ENCODE measurements at regions not wholly inside any gene's neighbourhood (a gene's known extent, or its start where the extent isn't known, plus 50 kb on each side); places are given as distances from the start of the nearest gene placed in this dataset.

GRCh38 chr5:122581629-122582028 lies 193.3 kb upstream of the SNX2 start:
- intact Hi-C loops (cut with DNase I) = no loop called here
- no peaks in the 10 kb centered on the region for H3K36me3 ChIP-seq
- H3K4me3 ChIP-seq = no peak overlapping the region
- TF ChIP-seq CTCF (IDR thresholded peaks at IDR 0.05) = no peak
- H3K9ac ChIP-seq (ENCODE audit: low read depth in 2 of 2, low read length in 2 of 2) = no peak overlapping the region
- no peak for DNase-seq
- H3K27ac ChIP-seq = no peak overlapping the region
- H3K9me3 ChIP-seq = no peaks in the 10 kb centered on the region
- no peaks in the 10 kb centered on the region for H3K27me3 ChIP-seq
- no peaks in the 10 kb centered on the region for H3K4me1 ChIP-seq

DNA sequence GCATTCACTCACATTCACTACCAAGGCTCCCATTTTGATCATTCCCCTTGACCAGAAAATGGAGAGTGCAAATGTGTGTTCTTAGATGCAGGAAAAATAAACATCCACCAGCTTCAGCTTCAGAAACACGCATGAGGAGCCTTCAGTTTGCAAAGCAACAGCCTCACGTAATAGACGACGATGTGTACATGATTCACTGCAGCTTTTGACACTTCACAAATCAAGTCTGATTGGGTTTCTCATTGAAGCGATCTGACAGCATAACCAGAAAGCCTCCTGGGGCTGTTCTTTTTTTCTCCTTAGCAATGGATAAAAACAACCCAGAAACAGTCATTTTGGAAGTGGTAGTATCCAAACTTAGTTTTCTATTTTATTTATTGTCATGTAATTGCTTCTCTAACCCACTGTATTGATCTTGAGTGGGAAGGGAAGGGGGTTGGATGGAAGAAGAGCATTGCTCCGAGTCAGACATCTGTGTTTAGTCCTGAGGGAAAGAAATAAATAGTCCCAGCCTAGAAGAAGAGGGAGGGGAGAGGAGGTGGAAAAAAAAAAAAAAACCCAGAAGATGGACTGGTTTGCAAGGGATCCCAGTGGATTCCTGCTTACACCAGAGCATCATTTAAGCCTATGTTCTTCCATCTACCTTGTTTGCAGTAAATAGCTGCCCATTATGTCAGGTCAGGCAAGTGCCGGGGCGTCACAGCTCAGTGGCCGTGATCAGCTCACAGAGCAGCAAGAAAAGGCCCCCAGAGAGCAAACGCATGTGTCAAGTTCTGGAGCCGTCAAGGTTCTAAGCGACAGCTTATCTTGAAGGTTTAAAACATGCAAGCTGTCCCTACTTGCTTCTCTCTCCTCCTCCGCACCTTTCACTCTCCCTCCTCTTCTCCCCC lies 190.2 kb upstream of the SNX2 start:
- Histone ChIP-seq H3K9ac (ENCODE audit: low read depth in 2 of 2, low read length in 2 of 2) (no peak overlapping the region), H3K27ac (no peak overlapping the region), H3K9me3 (no peaks in the 10 kb centered on the region), H3K27me3 (no peaks in the 10 kb centered on the region), H3K4me1 (no peaks in the 10 kb centered on the region), H3K36me3 (no peaks in the 10 kb centered on the region), H3K4me3 (no peak overlapping the region)
- intact Hi-C loops (cut with DNase I) = no loop called here
- no peak for TF ChIP-seq CTCF (IDR thresholded peaks at IDR 0.05)
- no peak for DNase-seq

DNA sequence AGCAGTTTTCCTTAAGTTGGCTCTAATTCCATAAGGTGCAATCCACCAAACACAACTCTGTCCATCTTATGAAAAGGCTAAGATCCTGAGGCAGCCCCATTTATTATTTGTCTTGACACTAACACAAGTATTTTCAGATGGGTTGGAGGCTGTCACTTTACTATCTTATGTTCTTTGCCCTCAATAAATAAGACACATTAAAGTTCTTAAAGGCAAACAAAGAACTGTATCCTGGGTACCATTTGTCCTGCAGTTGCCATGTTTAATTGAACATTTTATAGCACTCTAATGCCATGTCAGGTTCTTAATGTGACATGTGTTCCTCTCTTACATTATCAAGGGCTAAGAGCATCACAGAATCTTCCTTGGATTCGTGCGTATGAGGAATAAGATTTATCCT lies 189.5 kb upstream of the SNX2 start:
- Histone ChIP-seq H3K9ac (ENCODE audit: low read depth in 2 of 2, low read length in 2 of 2) (no peak overlapping the region), H3K4me1 (no peaks in the 10 kb centered on the region), H3K4me3 (no peak overlapping the region), H3K36me3 (no peaks in the 10 kb centered on the region), H3K27me3 (no peaks in the 10 kb centered on the region), H3K9me3 (no peaks in the 10 kb centered on the region), H3K27ac (no peak overlapping the region)
- no peak for TF ChIP-seq CTCF (IDR thresholded peaks at IDR 0.05)
- DNase-seq = no peak
- intact Hi-C loops (cut with DNase I) = no loop called here

DNA sequence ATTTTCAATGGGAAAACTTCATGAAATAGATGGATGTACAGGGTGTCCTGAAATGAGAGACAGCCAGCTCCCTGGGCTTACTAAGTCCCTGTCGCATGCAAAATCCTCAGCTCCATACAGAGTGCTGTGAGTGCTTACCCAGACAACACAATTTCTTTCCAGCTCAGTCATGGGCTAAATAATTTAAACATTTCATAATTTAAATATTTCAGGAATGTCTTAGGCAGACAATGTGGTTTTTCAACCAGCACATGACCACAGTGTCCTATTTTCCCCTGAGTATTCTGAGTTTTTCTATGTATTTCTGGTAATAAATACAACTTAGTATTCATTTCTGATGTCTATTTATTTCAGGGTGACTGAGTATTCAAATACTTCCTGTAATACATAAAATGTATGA lies 188.5 kb upstream of the SNX2 start:
- Histone ChIP-seq H3K36me3 (no peaks in the 10 kb centered on the region), H3K27ac (no peak overlapping the region), H3K9ac (ENCODE audit: low read depth in 2 of 2, low read length in 2 of 2) (no peak overlapping the region), H3K4me1 (no peaks in the 10 kb centered on the region), H3K9me3 (no peaks in the 10 kb centered on the region), H3K27me3 (no peaks in the 10 kb centered on the region), H3K4me3 (no peak overlapping the region)
- TF ChIP-seq CTCF (IDR thresholded peaks at IDR 0.05) = no peak
- DNase-seq = no peak
- intact Hi-C loops (cut with DNase I) = no loop called here

DNA sequence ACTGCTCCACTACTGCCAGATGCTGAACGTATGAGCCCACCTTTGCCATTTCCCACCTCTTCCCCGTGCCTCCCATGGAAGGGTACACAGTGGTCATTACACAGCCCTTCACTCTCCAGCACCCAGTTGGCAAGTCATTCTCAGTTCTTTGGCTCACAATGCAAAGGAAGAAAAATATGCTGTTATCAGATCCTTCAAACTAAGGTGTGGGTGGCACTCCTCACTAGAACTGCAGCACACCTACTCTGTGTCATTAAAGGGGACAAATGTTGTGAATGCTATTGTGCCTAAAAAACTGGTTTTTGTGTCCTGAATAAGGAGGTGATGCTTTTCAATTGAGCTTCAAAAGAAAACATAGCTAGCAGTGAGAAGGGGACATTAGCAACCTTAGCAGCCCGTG lies 183.1 kb upstream of the SNX2 start:
- no peaks in the 10 kb centered on the region for H3K9me3 ChIP-seq
- H3K9ac ChIP-seq (ENCODE audit: low read depth in 2 of 2, low read length in 2 of 2) = no peak overlapping the region
- intact Hi-C loops (cut with DNase I) = no loop called here
- no peaks in the 10 kb centered on the region for H3K27me3 ChIP-seq
- no peak overlapping the region for H3K27ac ChIP-seq
- H3K4me1 ChIP-seq = no peaks in the 10 kb centered on the region
- H3K36me3 ChIP-seq = no peaks in the 10 kb centered on the region
- TF ChIP-seq CTCF (IDR thresholded peaks at IDR 0.05) = no peak
- H3K4me3 ChIP-seq = no peak overlapping the region
- no peak for DNase-seq

Measured in colonic mucosa (tissue), 4 donors.